GM12892 (cell line): ENCODE measurements at regions not wholly inside any gene's neighbourhood (a gene's known extent, or its start where the extent isn't known, plus 50 kb on each side); places are given as distances from the start of the nearest gene placed in this dataset.

Experiments
- DNase-seq: peaks from one replicate; pipeline ENCODE4 v3.0.0; 2011; ENCODE audit not compliant: insufficient read length
- FAIRE-seq: peaks from 2 replicates; lab custom pipeline; 2011; peaks lifted over from hg19 to GRCh38; lab: Jason Lieb, UNC
- POLR2A ChIP-seq: IDR thresholded peaks from 2 replicates; pipeline ENCODE4 v1.6.1; 2011; ENCODE audit warnings: low read depth, low read length, control low read depth
- POLR2AphosphoS5 ChIP-seq: IDR thresholded peaks from 2 replicates; pipeline ENCODE4 v1.6.1; 2011; ENCODE audit warnings: low read depth, low read length, control low read depth
- TAF1 ChIP-seq: IDR thresholded peaks from 2 replicates; pipeline ENCODE4 v1.6.1; 2011; ENCODE audit warnings: low read depth, mild to moderate bottlenecking, control low read depth, low read length, borderline replicate concordance

- no peak for TF ChIP-seq POLR2AphosphoS5
- no peak for TF ChIP-seq POLR2A
- TF ChIP-seq TAF1 = no peak
- DNase-seq (no peak), FAIRE-seq (no peak)
Measured at GRCh38 chr12:98253207-98254037, 262.0 kb upstream of the TMPO start.

DNA sequence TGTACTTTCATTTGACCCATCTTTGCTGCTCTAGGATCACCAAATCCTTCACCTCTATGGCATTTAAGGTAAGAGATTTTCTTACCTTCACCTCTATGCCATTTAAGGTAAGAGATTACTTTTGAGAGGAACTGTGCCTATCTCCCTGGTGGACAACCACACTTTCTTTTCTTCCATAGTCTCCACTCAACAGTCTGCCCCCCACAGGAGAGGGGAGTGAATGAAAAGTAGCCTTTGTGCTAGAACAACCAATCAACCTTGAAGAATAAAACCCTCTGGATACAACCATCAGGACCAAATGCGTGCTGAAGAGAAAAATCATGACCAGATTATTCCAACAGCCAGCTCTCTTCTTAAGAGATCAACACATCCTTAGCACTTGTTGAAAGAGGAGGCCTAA is 258.6 kb upstream of the TMPO start:
- FAIRE-seq = no peak
- TF ChIP-seq TAF1 = no peak
- no peak for TF ChIP-seq POLR2AphosphoS5
- no peak for TF ChIP-seq POLR2A
- no peak for DNase-seq

DNA sequence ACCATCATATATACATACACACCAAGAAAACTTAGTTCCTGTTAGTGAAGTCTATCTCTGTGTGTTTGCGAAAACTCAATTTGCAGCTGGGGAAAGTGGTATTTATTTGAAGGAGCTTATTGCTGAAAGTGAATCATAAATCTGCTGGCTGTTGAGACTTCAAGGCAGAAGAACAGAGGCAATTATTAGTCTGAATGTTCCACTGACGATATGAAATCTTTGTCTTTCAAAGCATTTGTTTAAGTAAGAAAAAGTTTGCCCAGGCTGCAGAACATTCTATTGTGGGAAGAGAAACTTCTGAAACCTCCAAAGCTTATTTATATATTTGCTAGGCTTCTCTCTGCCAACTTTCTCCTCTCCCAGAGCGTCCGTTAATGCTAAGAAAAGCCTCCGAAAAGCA is 255.7 kb upstream of the TMPO start:
- FAIRE-seq (no peak), DNase-seq (no peak)

GRCh38 chr12:98260276-98260675 is 255.1 kb upstream of the TMPO start:
- no peak for TF ChIP-seq POLR2A
- TF ChIP-seq POLR2AphosphoS5 = no peak
- no peak for TF ChIP-seq TAF1
- FAIRE-seq (peak; percentile 42), DNase-seq (no peak)

More for the DNA sequence above, 255.7 kb upstream of the TMPO start:
- TF ChIP-seq POLR2A (no peak), POLR2AphosphoS5 (no peak), TAF1 (no peak)

- no peak for TF ChIP-seq TAF1
- no peak for DNase-seq
- no peak for FAIRE-seq
Measured at GRCh38 chr12:98262902-98263301, 252.5 kb upstream of the TMPO start.

DNA sequence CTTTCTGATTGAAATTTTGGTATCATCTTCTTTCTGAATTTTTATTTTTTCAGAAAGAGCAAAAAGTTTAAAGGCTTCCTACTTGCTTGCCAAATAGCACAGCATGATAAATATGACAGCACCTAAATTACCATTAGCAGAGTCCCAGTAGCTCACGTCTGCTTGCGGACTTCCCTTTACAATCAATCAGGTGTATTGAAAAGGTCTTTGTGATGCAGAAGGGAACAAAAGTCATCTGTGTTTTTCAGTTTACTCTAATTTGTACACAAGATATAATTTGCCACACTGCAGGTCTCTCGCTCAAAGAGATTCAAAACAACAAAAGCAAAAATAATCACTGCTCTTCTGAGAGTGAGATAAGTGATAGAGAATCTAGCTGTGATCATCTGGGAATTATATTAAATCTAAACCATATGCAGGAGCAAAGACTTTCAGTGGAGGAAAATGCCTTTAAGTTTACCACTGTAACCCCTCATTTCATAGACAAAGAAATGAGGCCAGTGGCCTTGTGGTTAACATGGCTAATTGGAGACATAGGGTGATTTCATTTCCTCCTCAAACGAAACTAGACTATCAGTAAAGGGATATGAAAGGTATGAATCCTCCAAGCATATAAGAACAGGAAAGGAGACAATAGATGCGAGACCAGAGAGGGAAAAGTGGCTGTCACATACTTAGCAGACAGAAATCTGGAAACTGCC is 240.8 kb upstream of the TMPO start:
- TF ChIP-seq POLR2A (no peak), POLR2AphosphoS5 (no peak)
- DNase-seq (no peak), FAIRE-seq (peak; percentile 87)

- TF ChIP-seq TAF1 (no peak), POLR2A (no peak), POLR2AphosphoS5 (no peak)
- no peak for FAIRE-seq
- DNase-seq = no peak
Measured at GRCh38 chr12:98275131-98275475, 240.3 kb upstream of the TMPO start.

- TF ChIP-seq TAF1 (no peak), POLR2AphosphoS5 (no peak)
- DNase-seq (no peak), FAIRE-seq (no peak)
Measured at GRCh38 chr12:98280152-98280551, 235.2 kb upstream of the TMPO start.

DNA sequence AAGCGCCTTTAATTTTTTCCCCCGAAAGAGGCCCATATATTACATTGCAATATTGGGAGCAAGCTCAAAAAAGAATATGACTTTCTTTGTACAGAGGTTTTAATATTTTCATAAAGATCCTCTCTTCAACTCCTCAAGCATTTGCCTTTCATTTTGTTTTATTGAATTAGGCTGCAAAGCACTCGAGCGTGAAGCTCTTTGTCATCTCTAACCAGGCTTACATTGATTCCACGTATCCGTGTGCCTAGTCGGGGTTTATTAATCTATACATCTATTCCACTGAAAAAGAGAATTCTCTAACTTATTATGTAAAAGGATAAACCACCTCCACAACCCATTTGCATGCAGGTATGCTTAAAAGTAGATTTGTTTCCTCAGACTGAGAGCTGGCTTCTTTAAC is 234.8 kb upstream of the TMPO start:
- DNase-seq = no peak
- no peak for FAIRE-seq
- TF ChIP-seq POLR2AphosphoS5 = no peak
- no peak for TF ChIP-seq POLR2A
- no peak for TF ChIP-seq TAF1

- no peak for FAIRE-seq
- DNase-seq = no peak
- no peak for TF ChIP-seq POLR2AphosphoS5
- TF ChIP-seq TAF1 = no peak
- no peak for TF ChIP-seq POLR2A
Measured at GRCh38 chr12:98291828-98292227, 223.6 kb upstream of the TMPO start.

DNA sequence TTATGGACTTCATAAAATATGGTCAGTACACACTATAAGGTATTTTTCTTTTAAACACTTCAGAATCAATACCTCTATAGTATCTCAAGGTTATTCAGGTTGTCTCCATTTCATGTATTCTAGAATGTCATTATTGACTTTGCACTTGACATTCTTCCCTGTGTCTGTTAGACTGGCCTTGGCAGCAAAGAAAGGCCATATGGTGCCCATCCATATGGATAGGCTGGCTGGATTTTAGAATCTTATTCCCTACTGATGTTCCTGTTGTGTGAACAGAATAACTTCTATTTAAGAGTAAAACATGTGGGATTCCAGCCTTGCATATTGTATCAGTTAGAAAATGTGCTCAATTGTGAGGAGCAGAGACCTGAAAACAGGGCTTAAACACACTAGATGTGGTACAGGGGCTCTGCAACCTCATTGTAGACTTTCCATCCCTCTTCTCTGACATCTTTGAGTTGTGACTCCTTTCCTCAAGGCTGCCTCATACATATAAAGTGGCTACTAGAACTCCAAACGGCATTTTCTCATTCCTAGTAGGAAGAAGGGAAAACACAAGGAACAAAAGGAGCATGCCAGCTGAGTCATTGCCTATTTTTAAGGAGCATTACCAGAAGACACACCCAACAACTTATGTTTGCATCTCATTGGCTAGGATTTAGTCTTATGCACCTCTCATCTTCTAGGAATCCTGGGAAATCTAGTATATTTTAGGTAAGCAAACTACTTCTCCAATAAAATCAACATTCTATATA is 221.2 kb upstream of the TMPO start:
- FAIRE-seq (no peak), DNase-seq (no peak)
- TF ChIP-seq POLR2AphosphoS5 (no peak), POLR2A (no peak), TAF1 (no peak)

GRCh38 chr12:98295681-98296080 is 219.7 kb upstream of the TMPO start:
- FAIRE-seq = no peak
- TF ChIP-seq POLR2AphosphoS5 = no peak
- no peak for TF ChIP-seq TAF1
- TF ChIP-seq POLR2A = no peak
- no peak for DNase-seq

- DNase-seq = no peak
- TF ChIP-seq TAF1 (no peak), POLR2A (no peak), POLR2AphosphoS5 (no peak)
- no peak for FAIRE-seq
Measured at GRCh38 chr12:98296462-98297079, 218.8 kb upstream of the TMPO start.

- no peak for TF ChIP-seq TAF1
- TF ChIP-seq POLR2AphosphoS5 = no peak
- TF ChIP-seq POLR2A = no peak
- no peak for FAIRE-seq
- DNase-seq = no peak
Measured at GRCh38 chr12:98297538-98297937, 217.9 kb upstream of the TMPO start.
